ENCODE measurements at regions not wholly inside any gene's neighbourhood (a gene's known extent, or its start where the extent isn't known, plus 50 kb on each side); places are given as distances from the start of the nearest gene placed in this dataset.

GRCh38 chr10:85458324-85458723 is 908.3 kb downstream of the GRID1 start:
- TF ChIP-seq CTCF (IDR thresholded peaks at IDR 0.05), result no peak
- no peak for TF ChIP-seq POLR2A (IDR thresholded peaks at IDR 0.05)
